Neural cell (in vitro differentiated cells): ENCODE measurements at regions not wholly inside any gene's neighbourhood (a gene's known extent, or its start where the extent isn't known, plus 50 kb on each side); places are given as distances from the start of the nearest gene placed in this dataset.

ENCODE experiments used
- EP300 ChIP-seq: fragments of 450-650 bp; conservative IDR thresholded peaks from 2 replicates; pipeline ENCODE4 v1.6.1; 2014; ENCODE audit warnings: antibody characterized with exemption, mild to moderate bottlenecking, moderate library complexity; ENCODE audit not compliant: poor library complexity, severe bottlenecking
- EZH2 ChIP-seq: fragments of 200-600, 300-800 bp; shearing (Covaris generic), sonication (generic); IDR thresholded peaks from 2 replicates; pipeline ENCODE4 v1.6.1; 2014; ENCODE audit warnings: antibody characterized with exemption, low read length, borderline replicate concordance, mild to moderate bottlenecking; ENCODE audit not compliant: insufficient read depth, poor library complexity, severe bottlenecking
- MXI1 ChIP-seq: fragments of 450-650 bp; conservative IDR thresholded peaks from 2 replicates; pipeline ENCODE4 v1.6.1; 2014; ENCODE audit warnings: antibody characterized with exemption, mild to moderate bottlenecking; ENCODE audit not compliant: poor library complexity, severe bottlenecking
- POLR2AphosphoS5 ChIP-seq: IDR thresholded peaks from 2 replicates; pipeline ENCODE4 v1.6.1; 2012
- RAD21 ChIP-seq: fragments of 450-650 bp; conservative IDR thresholded peaks from 2 replicates; pipeline ENCODE4 v1.6.1; 2014; ENCODE audit warnings: antibody characterized with exemption, mild to moderate bottlenecking, moderate library complexity
- SMC3 ChIP-seq: fragments of 450-650 bp; conservative IDR thresholded peaks from 2 replicates; pipeline ENCODE4 v1.6.1; 2014; ENCODE audit warnings: antibody characterized with exemption, mild to moderate bottlenecking, moderate library complexity; ENCODE audit not compliant: poor library complexity
- TAF1 ChIP-seq: IDR thresholded peaks from 2 replicates; pipeline ENCODE4 v1.6.1; 2012; ENCODE audit warnings: low read depth
- TF ChIP-seq, protein P1 (sequence below): fragments of 450-650 bp; IDR thresholded peaks from 2 replicates; pipeline ENCODE4 v1.5.1; 2014; ENCODE audit warnings: antibody characterized with exemption, mild to moderate bottlenecking, moderate library complexity; ENCODE audit not compliant: poor library complexity, severe bottlenecking
- TF ChIP-seq, protein P2 (sequence below): IDR thresholded peaks from 2 replicates; pipeline ENCODE4 v1.6.1; 2012; ENCODE audit warnings: borderline replicate concordance

DNA sequence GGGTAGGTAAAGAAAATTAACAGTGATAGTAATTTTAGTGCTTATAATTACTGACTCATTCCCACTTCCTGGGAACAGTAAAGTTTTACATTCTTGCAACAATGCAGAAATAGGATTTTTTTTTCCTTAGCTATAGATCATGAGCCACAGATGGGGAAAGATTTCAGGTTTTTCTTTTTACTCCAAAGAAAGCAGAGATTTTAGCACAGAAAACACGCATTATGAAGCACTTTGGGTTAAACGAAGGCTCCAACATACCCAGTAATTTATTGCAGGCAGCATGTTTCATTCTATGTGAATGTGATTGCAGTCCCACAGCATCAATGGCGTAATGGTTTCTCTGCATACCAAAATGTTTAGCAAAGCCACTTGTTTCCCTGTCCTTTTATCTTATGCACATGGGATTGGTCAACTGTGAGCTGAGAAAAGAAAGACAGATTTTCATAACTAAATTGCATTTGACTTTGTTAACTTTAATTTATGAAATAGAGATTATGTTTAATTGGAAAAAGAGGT lies 124.6 kb upstream of the E2F7 start:
- no peak for TF ChIP-seq MXI1
- TF ChIP-seq RAD21 = no peak
- TF ChIP-seq TAF1 = no peak
- TF ChIP-seq POLR2AphosphoS5 = no peak
- TF ChIP-seq, protein P1, sequence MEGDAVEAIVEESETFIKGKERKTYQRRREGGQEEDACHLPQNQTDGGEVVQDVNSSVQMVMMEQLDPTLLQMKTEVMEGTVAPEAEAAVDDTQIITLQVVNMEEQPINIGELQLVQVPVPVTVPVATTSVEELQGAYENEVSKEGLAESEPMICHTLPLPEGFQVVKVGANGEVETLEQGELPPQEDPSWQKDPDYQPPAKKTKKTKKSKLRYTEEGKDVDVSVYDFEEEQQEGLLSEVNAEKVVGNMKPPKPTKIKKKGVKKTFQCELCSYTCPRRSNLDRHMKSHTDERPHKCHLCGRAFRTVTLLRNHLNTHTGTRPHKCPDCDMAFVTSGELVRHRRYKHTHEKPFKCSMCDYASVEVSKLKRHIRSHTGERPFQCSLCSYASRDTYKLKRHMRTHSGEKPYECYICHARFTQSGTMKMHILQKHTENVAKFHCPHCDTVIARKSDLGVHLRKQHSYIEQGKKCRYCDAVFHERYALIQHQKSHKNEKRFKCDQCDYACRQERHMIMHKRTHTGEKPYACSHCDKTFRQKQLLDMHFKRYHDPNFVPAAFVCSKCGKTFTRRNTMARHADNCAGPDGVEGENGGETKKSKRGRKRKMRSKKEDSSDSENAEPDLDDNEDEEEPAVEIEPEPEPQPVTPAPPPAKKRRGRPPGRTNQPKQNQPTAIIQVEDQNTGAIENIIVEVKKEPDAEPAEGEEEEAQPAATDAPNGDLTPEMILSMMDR = no peak
- TF ChIP-seq, protein P2, sequence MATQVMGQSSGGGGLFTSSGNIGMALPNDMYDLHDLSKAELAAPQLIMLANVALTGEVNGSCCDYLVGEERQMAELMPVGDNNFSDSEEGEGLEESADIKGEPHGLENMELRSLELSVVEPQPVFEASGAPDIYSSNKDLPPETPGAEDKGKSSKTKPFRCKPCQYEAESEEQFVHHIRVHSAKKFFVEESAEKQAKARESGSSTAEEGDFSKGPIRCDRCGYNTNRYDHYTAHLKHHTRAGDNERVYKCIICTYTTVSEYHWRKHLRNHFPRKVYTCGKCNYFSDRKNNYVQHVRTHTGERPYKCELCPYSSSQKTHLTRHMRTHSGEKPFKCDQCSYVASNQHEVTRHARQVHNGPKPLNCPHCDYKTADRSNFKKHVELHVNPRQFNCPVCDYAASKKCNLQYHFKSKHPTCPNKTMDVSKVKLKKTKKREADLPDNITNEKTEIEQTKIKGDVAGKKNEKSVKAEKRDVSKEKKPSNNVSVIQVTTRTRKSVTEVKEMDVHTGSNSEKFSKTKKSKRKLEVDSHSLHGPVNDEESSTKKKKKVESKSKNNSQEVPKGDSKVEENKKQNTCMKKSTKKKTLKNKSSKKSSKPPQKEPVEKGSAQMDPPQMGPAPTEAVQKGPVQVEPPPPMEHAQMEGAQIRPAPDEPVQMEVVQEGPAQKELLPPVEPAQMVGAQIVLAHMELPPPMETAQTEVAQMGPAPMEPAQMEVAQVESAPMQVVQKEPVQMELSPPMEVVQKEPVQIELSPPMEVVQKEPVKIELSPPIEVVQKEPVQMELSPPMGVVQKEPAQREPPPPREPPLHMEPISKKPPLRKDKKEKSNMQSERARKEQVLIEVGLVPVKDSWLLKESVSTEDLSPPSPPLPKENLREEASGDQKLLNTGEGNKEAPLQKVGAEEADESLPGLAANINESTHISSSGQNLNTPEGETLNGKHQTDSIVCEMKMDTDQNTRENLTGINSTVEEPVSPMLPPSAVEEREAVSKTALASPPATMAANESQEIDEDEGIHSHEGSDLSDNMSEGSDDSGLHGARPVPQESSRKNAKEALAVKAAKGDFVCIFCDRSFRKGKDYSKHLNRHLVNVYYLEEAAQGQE = no peak
- TF ChIP-seq EZH2 = no peak
- TF ChIP-seq EP300 = no peak
- TF ChIP-seq SMC3 = no peak
